ENCODE measurements at regions not wholly inside any gene's neighbourhood (a gene's known extent, or its start where the extent isn't known, plus 50 kb on each side); places are given as distances from the start of the nearest gene placed in this dataset.

GRCh38 chr12:22116376-22116775 is 70.4 kb downstream of the CMAS start:
- H3K9ac ChIP-seq (replicated peaks; ENCODE audit: extremely low read depth, insufficient read depth, low read length), result no peak overlapping the region
- no peak overlapping the region for H3K4me2 ChIP-seq (ENCODE audit: insufficient read depth, low read length)
- no peak overlapping the region for H3K27ac ChIP-seq (ENCODE audit: insufficient read depth, low read depth, low read length)
- BruUV-seq (replicated peaks), result no TSS peak
- dilution Hi-C loops (cut with MboI; ENCODE audit: extremely low pct_ligation_motif_present, low sequenced_read_pairs), result no loop called here
- H3K27me3 ChIP-seq (ENCODE audit: control insufficient read depth in 2 of 2, insufficient read depth in 2 of 2, low read length in 2 of 2), result peaks cover 0 to 2% of the 10 kb centered on the region in 2 experiments
- no peaks in the 10 kb centered on the region for H3K79me2 ChIP-seq (ENCODE audit: control insufficient read depth, insufficient read depth, low read length)
- H3K4me1 ChIP-seq (ENCODE audit: control insufficient read depth, extremely low read depth, insufficient read depth, low read length), result no peaks in the 10 kb centered on the region
- no peak for FAIRE-seq
- DNase-seq (ENCODE audit: low read depth, low spot score), result no peak
- intact Hi-C loops (cut with micrococcal nuclease), result no loop called here
- H3K36me3 ChIP-seq (ENCODE audit: control insufficient read depth in 2 of 2, extremely low read depth in 1 of 2, insufficient read depth in 2 of 2, low read length in 2 of 2), result no peaks in the 10 kb centered on the region
- H3K4me3 ChIP-seq (replicated peaks in 1 of 3; ENCODE audit: insufficient read depth in 1 of 3, low read depth in 1 of 3, low read length in 3 of 3), result no peak overlapping the region
- no peak for TF ChIP-seq GATA2 (IDR thresholded peaks at IDR 0.05; ENCODE audit: insufficient read depth, insufficient read length, low read depth, low read length)
- TF ChIP-seq CTCF (IDR thresholded peaks at IDR 0.05; ENCODE audit: extremely low read depth in 1 of 2, insufficient read depth in 1 of 2, low read depth in 1 of 2, low read length in 2 of 2), result no peak
- TF ChIP-seq MAX (IDR thresholded peaks at IDR 0.05; ENCODE audit: insufficient read depth, insufficient read length), result no peak
- no peak for TF ChIP-seq JUN (IDR thresholded peaks at IDR 0.05; ENCODE audit: borderline replicate concordance, insufficient read depth, insufficient read length, low read depth)
- no peak for TF ChIP-seq POLR2A (IDR thresholded peaks at IDR 0.05; ENCODE audit: low read depth, low read length)
- TF ChIP-seq POLR2AphosphoS5 (IDR thresholded peaks at IDR 0.05; ENCODE audit: insufficient read depth, low read depth, low read length), result no peak
- no peak for TF ChIP-seq EZH2 (IDR thresholded peaks at IDR 0.05; ENCODE audit: borderline replicate concordance, low read depth, low read length, severe bottlenecking)
- no peak for TF ChIP-seq MYC (IDR thresholded peaks at IDR 0.05; ENCODE audit: low read depth, low read length)
- no peak for TF ChIP-seq FOS (IDR thresholded peaks at IDR 0.05; ENCODE audit: borderline replicate concordance, insufficient read depth, low read length)
- no peaks in the 10 kb centered on the region for H3K9me3 ChIP-seq (replicated peaks; ENCODE audit: control insufficient read depth, insufficient read depth, low read length)
- H3K9me1 ChIP-seq (replicated peaks; ENCODE audit: control insufficient read depth, extremely low read depth, insufficient read depth, low read length), result no peaks in the 10 kb centered on the region
- H4K20me1 ChIP-seq (replicated peaks; ENCODE audit: control insufficient read depth, extremely low read depth, insufficient read depth, low read length), result no peaks in the 10 kb centered on the region
- ChIA-PET POLR2A (no interaction called here), CTCF (interaction anchor here (0.8 to 2.7 kb wide), 2 partner anchors 14 to 219 kb away, joined by 3 to 9 read pairs; no protein-coding TSS in a partner anchor)
- H2AFZ ChIP-seq (ENCODE audit: low read depth, low read length), result no peak overlapping the region
